Activated CD4-positive, alpha-beta memory T cell treated with anti-CD3 and anti-CD28 coated beads, Interleukin-2, amount 10 ng/mL, durations not matched to agents 7 days and 5 days (primary cell): ENCODE measurements at regions not wholly inside any gene's neighbourhood (a gene's known extent, or its start where the extent isn't known, plus 50 kb on each side); places are given as distances from the start of the nearest gene placed in this dataset.

Experiments used
- CTCF ChIA-PET: fragments of 350-600 bp; sonication (Branson Sonifier 250); formaldehyde crosslinking; loops from one replicate; lab custom pipeline; 2021; ENCODE audit warnings: antibody characterized with exemption, inconsistent platforms; lab: Charles Lee
- POLR2A ChIA-PET: fragments of 350-600 bp; sonication (Branson Sonifier 250); formaldehyde crosslinking; loops from one replicate; lab custom pipeline; 2021; ENCODE audit warnings: antibody characterized with exemption; lab: Charles Lee
- DNase-seq: peaks from one replicate; pipeline ENCODE4 v3.0.0-alpha.2; 2020
- H3K27ac Mint-ChIP-seq: one replicate; pipeline ENCODE4 v1.8.0; 2021; ENCODE audit warnings: mild to moderate bottlenecking, mixed read lengths
- H3K27me3 Mint-ChIP-seq: one replicate; pipeline ENCODE4 v1.8.0; 2021; ENCODE audit warnings: mixed read lengths
- H3K36me3 Mint-ChIP-seq: one replicate; pipeline ENCODE4 v1.8.0; 2021; ENCODE audit warnings: low read depth, mixed read lengths
- H3K4me1 Mint-ChIP-seq: one replicate; pipeline ENCODE4 v1.8.0; 2021; ENCODE audit warnings: mixed read lengths
- H3K4me3 Mint-ChIP-seq: one replicate; pipeline ENCODE4 v1.8.0; 2021; ENCODE audit warnings: mild to moderate bottlenecking, mixed read lengths
- H3K9me3 Mint-ChIP-seq: one replicate; pipeline ENCODE4 v1.8.0; 2021; ENCODE audit warnings: mixed read lengths

DNA sequence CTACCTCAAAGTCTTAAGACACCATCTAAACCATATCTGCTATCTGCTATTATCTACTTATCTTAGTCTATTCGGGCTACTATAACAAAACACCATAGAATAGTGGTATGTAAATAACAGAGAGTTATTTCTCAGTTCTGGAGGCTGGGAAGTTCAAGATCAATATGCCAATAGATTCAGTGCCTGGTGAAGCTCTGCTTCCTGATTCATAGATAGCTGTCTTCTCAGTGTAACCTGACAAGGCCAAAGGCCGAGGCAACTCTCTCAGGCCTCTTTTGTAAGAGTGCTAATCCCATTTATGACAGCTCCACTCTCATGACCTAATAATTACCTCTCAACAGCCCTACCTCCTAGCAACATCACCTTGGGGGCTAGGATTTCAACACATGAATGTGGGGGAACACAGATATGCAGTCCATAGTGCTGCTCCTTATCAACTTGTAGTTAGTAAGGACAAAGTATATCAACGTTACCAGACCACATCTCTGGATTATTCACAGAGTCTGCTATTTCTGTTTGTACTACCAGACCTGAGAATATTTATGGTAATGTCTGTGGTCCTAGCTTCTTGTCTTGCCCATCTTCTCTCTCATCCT is 297.8 kb downstream of the FOXG1 start:
- POLR2A ChIA-PET = no interaction called here
- Mint-ChIP-seq H3K4me3 (no peak overlapping the region), H3K36me3 (no peaks in the 10 kb centered on the region), H3K27me3 (no peaks in the 10 kb centered on the region), H3K27ac (no peak overlapping the region), H3K9me3 (peaks cover 18% of the 10 kb centered on the region), H3K4me1 (no peaks in the 10 kb centered on the region)
- no peak for DNase-seq
- CTCF ChIA-PET = no interaction called here

DNA sequence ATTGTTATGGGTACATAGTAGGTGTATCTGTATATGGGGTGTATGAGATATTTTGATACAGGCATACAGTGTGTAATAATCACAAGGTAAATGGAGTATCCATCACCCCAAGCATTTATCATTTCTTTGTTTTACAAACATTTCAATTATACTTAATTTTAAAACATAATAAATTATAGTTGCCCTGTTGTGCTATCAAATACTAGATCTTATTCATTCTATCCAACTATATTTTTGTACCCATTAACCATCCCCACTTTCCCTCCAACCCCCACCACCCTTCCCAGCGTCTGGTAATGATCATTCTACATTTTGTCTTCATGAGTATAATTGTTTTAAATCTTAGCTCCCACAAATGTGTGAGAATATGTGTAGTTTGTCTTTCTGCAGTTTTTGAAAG is 302.6 kb downstream of the FOXG1 start:
- ChIA-PET CTCF (no interaction called here), POLR2A (no interaction called here)
- Mint-ChIP-seq H3K27me3 (no peaks in the 10 kb centered on the region), H3K36me3 (no peaks in the 10 kb centered on the region), H3K27ac (no peak overlapping the region), H3K9me3 (peaks cover 26% of the 10 kb centered on the region), H3K4me3 (no peak overlapping the region), H3K4me1 (no peaks in the 10 kb centered on the region)
- DNase-seq = no peak

DNA sequence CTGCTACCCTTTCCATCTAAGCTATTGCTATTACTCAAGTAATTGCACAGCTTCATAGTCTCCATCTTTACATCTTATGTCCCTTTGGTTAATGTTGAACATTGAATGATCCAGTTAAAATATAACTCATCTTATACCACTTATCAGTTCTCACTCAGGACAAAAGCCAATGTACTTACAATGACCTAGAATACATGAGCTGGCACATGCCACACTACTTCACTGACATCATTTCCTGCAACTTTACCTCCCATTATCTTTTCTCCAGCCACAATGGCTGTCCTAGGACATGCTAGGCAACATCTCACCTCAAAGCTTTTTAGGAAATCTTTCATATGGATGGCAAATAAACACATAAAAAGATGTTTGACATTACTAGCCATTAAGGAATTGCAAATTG is 309.2 kb downstream of the FOXG1 start:
- no peak overlapping the region for H3K27ac Mint-ChIP-seq
- H3K36me3 Mint-ChIP-seq = no peaks in the 10 kb centered on the region
- ChIA-PET CTCF (no interaction called here), POLR2A (no interaction called here)
- no peak for DNase-seq
- H3K4me3 Mint-ChIP-seq = no peak overlapping the region
- H3K9me3 Mint-ChIP-seq = peaks cover 20% of the 10 kb centered on the region
- no peaks in the 10 kb centered on the region for H3K27me3 Mint-ChIP-seq
- no peaks in the 10 kb centered on the region for H3K4me1 Mint-ChIP-seq

DNA sequence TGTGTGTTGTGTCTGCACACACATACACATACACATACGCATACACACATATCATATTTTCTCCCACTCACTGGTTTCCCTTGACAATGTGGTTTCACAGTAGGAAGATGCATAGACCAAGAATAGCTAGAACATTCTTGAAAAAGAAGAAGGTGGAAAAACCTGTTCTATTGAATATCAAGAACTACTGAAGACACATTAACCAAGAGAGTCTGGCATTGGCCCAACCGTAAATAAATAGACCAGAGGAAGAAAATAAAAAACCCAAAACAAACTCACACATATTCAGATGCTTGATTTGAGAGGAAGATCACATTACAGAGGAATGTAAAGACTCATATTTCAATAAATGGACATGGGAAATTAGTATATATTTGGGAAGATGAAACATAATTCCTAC is 311.3 kb downstream of the FOXG1 start:
- POLR2A ChIA-PET = no interaction called here
- no peak for DNase-seq
- no peaks in the 10 kb centered on the region for H3K4me1 Mint-ChIP-seq
- no peak overlapping the region for H3K27ac Mint-ChIP-seq
- H3K36me3 Mint-ChIP-seq = no peaks in the 10 kb centered on the region
- CTCF ChIA-PET = no interaction called here
- no peaks in the 10 kb centered on the region for H3K27me3 Mint-ChIP-seq
- H3K9me3 Mint-ChIP-seq = peaks cover 17% of the 10 kb centered on the region
- no peak overlapping the region for H3K4me3 Mint-ChIP-seq

DNA sequence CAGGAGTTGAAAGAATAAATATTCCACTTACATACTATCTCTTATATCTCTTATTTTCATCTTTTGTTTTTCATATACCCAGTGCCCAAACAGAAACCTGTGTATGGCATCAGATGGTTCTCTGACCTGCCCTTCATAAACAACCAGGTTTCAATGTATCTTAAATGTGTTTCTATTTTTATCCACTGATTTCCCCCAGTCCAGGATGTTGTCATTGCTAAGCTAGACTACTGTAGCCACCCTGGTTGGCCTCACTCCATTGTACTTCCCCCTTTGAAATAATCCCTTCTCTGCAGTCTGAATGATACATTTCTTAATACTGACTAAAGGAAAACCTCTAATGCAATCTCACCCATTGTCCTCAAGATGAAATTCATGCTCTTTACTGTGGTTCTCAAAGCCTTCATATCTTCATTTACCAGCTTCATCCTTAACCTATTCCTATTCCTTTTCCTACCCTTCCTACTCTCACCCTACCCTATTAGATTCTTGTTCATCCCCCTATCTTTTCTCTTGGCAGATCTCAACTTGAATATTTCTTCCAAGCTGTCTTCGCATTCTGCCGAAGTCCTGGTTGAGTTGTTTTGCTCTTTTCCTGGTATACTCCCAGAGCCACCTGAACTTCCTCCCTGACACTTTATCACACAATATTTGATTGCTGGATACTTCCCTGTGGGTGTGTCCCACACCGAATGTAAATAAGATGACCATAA is 312.4 kb downstream of the FOXG1 start:
- CTCF ChIA-PET = no interaction called here
- no peaks in the 10 kb centered on the region for H3K4me1 Mint-ChIP-seq
- H3K27me3 Mint-ChIP-seq = no peaks in the 10 kb centered on the region
- no peak for DNase-seq
- no peak overlapping the region for H3K27ac Mint-ChIP-seq
- H3K9me3 Mint-ChIP-seq = peaks cover 11% of the 10 kb centered on the region
- H3K36me3 Mint-ChIP-seq = no peaks in the 10 kb centered on the region
- POLR2A ChIA-PET = no interaction called here
- H3K4me3 Mint-ChIP-seq = no peak overlapping the region

DNA sequence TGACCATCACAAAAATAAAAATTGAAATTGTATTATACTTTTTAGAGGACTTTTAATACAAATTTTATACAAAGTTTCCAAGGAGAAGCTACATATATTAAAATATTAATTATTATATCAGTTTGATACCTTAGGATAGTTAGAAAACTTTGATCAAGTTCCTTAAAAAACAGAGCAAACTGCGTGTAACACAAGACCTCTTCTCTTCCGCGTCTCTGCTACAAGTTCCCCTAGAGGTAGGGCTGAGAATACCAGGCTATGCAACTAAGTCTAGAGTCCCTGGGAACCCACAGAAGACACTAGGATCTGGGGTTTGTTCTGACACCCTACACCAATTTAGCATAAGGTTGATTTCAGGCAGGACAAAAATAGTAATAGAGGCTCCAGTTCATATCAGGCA is 319.0 kb downstream of the FOXG1 start:
- Mint-ChIP-seq H3K27me3 (no peaks in the 10 kb centered on the region), H3K36me3 (no peaks in the 10 kb centered on the region), H3K27ac (no peak overlapping the region), H3K9me3 (peaks cover 12% of the 10 kb centered on the region), H3K4me1 (no peaks in the 10 kb centered on the region), H3K4me3 (no peak overlapping the region)
- ChIA-PET CTCF (no interaction called here), POLR2A (no interaction called here)
- DNase-seq = no peak

DNA sequence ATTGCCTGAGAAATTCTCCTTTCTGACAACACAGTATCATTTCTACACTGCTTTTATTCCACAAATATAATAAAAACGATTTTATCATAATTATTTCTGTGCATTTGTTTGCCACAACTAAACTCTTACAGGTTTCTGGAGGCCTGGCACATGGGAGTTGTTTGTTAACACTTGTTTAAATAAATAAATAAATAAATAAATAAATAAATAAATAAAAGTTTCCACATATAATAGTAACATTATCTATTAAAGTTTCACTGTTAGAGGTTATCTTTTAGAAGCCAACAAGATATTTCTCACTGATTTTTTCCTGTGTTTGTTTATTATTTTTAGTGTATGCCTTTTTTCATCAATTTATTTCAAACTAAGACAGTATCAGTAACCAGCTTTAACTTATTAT is 323.3 kb downstream of the FOXG1 start:
- Mint-ChIP-seq H3K36me3 (no peaks in the 10 kb centered on the region), H3K4me1 (no peaks in the 10 kb centered on the region), H3K4me3 (no peak overlapping the region), H3K9me3 (peaks cover 8% of the 10 kb centered on the region), H3K27ac (no peak overlapping the region), H3K27me3 (no peaks in the 10 kb centered on the region)
- POLR2A ChIA-PET = no interaction called here
- DNase-seq = no peak
- CTCF ChIA-PET = no interaction called here

DNA sequence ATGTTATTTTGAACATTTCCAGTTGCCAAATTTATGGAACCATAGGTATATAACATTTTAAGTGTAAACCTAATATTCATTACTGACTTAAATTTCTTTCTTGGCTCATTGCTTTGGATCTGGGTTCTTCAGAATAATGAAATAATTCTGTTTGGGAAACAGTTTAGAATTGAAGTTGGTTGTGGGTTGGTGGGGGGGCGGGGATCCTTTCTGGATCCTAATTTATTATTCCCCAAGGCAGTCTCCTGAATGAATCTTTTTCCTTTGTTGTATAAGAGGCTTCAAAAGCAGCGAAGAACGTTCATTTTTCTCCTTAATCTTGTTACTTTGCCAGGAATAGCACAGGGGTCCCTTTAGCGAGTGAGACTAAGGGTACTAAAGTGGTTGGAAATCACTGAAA is 325.5 kb downstream of the FOXG1 start:
- H3K36me3 Mint-ChIP-seq = no peaks in the 10 kb centered on the region
- no peaks in the 10 kb centered on the region for H3K4me1 Mint-ChIP-seq
- no peak overlapping the region for H3K27ac Mint-ChIP-seq
- ChIA-PET CTCF (no interaction called here), POLR2A (no interaction called here)
- no peak for DNase-seq
- peaks cover 14% of the 10 kb centered on the region for H3K9me3 Mint-ChIP-seq
- no peak overlapping the region for H3K4me3 Mint-ChIP-seq
- H3K27me3 Mint-ChIP-seq = no peaks in the 10 kb centered on the region

DNA sequence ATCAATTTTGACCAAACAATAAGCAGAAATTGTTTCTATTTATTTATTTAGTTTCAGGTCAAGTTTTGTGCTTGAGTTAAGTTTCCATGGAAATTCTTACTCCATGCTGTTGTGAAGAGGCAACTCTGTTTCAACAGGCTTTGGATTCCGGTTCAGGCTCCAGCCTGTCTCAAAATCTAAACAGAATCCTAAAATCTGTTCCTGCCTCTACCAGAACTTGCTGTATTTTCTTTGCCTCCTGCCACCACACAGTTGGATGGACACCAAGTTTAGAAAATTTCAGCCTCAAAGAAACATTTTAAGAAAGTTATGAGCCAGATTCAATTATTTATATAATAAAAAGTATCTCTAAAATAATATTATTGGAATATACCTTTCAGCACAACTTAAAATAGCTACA is 330.9 kb downstream of the FOXG1 start:
- Mint-ChIP-seq H3K27me3 (no peaks in the 10 kb centered on the region), H3K4me3 (no peak overlapping the region), H3K36me3 (no peaks in the 10 kb centered on the region), H3K9me3 (peaks cover 12% of the 10 kb centered on the region), H3K27ac (no peak overlapping the region), H3K4me1 (no peaks in the 10 kb centered on the region)
- DNase-seq = no peak
- POLR2A ChIA-PET = no interaction called here
- CTCF ChIA-PET = no interaction called here

DNA sequence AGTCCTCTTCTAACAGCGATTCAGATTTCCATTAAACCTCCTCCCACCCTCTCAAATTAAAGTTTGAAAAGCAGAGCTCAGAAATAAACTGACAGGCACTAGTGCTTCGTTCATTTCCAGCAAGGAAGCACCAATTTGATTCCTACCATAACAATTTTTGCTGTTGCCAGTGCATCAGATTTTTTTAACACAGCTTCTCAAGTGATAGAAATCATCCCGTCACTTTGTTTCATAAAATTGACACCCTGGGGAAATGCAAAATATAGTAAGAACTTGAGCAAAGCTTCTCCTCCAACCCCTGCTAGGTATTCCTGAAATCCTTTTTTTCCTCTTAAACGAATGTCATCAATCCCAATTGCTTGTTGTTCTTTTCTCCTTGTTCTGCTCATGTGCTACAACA is 332.1 kb downstream of the FOXG1 start:
- Mint-ChIP-seq H3K4me3 (no peak overlapping the region), H3K36me3 (no peaks in the 10 kb centered on the region), H3K4me1 (no peaks in the 10 kb centered on the region), H3K27ac (no peak overlapping the region), H3K9me3 (peaks cover 12% of the 10 kb centered on the region), H3K27me3 (no peaks in the 10 kb centered on the region)
- CTCF ChIA-PET = no interaction called here
- POLR2A ChIA-PET = no interaction called here
- no peak for DNase-seq

DNA sequence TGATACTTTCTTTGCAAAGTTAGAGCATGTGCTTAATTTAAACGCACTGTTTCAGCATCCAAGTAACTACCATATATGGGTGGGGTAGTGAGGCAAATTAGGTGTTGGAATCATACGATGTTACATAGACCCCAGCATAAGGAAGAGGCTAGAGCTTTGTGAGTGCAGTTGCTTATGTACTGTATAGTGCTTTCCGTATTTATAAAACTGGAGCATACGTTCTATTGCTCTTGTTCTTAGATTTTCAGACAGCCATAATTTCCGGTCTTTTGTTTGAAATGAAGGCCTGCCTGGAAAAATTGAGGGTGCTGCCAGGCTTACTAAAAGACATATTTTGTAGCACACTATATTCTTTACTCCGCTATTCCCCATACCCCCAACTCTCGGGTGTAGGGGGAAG is 335.7 kb downstream of the FOXG1 start:
- H3K27me3 Mint-ChIP-seq = no peaks in the 10 kb centered on the region
- no peak overlapping the region for H3K4me3 Mint-ChIP-seq
- no peak for DNase-seq
- H3K36me3 Mint-ChIP-seq = no peaks in the 10 kb centered on the region
- H3K9me3 Mint-ChIP-seq = peaks cover 14% of the 10 kb centered on the region
- ChIA-PET POLR2A (no interaction called here), CTCF (no interaction called here)
- no peaks in the 10 kb centered on the region for H3K4me1 Mint-ChIP-seq
- H3K27ac Mint-ChIP-seq = no peak overlapping the region

DNA sequence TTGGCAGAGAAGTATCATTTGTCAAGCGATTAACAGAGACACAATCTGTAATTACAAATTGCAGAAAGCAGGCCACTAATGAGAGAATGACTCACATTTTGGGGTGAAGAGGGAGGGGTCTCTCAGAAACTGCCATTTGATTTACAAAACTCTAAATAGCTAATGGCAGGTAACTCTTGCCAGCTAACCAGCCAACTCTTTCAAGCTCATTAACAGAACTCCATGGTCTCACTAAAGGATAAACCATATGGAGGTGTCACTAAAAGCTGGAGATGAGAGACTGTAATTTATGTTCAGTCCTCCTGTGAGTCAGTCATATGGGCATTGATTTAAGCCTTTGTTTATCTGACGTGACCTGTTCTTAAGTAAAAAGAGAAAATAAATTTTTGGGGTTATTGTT is 336.4 kb downstream of the FOXG1 start:
- Mint-ChIP-seq H3K27ac (no peak overlapping the region), H3K9me3 (peaks cover 14% of the 10 kb centered on the region), H3K4me3 (no peak overlapping the region), H3K27me3 (no peaks in the 10 kb centered on the region), H3K4me1 (no peaks in the 10 kb centered on the region), H3K36me3 (no peaks in the 10 kb centered on the region)
- no peak for DNase-seq
- ChIA-PET CTCF (no interaction called here), POLR2A (no interaction called here)

DNA sequence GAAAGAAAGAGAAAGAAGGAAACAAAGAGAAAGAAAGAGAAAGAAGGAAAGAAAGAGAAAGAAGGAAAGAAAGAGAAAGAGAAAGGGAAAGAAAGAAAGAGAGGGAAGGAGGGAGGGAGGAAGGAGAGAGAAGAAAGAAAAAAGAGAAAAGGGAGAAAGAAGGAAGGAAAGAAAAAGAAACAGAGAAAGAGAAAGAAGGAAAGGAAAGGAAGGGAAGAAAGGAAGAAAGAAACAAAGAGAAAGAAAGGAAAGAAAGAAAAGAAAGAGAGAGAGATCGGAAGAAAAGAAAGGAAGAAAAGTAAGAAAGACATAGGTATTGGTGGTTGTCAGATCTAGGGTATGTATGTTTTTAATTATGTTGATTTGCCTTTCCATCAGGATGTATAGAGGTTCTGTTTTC is 342.3 kb downstream of the FOXG1 start:
- DNase-seq = no peak
- H3K36me3 Mint-ChIP-seq = no peaks in the 10 kb centered on the region
- ChIA-PET CTCF (no interaction called here), POLR2A (no interaction called here)
- H3K27ac Mint-ChIP-seq = no peak overlapping the region
- peaks cover 15% of the 10 kb centered on the region for H3K9me3 Mint-ChIP-seq
- H3K4me3 Mint-ChIP-seq = no peak overlapping the region
- H3K4me1 Mint-ChIP-seq = no peaks in the 10 kb centered on the region
- H3K27me3 Mint-ChIP-seq = no peaks in the 10 kb centered on the region

DNA sequence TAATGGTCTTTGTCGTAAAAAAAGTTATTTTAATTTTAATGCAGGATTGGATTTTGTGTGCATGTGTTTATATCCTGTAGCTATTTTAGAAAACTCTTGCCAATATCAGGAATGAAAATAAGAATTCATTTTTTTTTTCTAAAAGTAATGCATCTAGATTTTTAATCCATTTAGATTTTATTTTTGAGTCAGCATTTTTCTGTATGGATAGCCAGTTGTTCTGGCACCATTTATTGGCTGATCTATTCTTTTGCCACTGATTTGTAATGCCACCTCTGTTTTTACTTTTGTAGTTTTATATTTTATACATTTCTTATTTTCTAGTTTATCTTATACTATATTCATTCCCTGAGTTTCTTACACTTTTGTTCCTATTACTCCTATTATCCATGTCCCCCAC is 343.0 kb downstream of the FOXG1 start:
- no peak overlapping the region for H3K27ac Mint-ChIP-seq
- POLR2A ChIA-PET = no interaction called here
- H3K27me3 Mint-ChIP-seq = no peaks in the 10 kb centered on the region
- H3K4me1 Mint-ChIP-seq = no peaks in the 10 kb centered on the region
- CTCF ChIA-PET = no interaction called here
- H3K9me3 Mint-ChIP-seq = peaks cover 13% of the 10 kb centered on the region
- H3K4me3 Mint-ChIP-seq = no peak overlapping the region
- no peaks in the 10 kb centered on the region for H3K36me3 Mint-ChIP-seq
- DNase-seq = no peak
